Cardiac fibroblast (primary cell): ENCODE measurements at regions not wholly inside any gene's neighbourhood (a gene's known extent, or its start where the extent isn't known, plus 50 kb on each side); places are given as distances from the start of the nearest gene placed in this dataset.

Source experiments
- DNase-seq, 2 donors: peaks; one replicate each; pipeline versions ENCODE4 v3.0.0 to v3.0.0-alpha.2; 2010; ENCODE audit warnings: low read depth in 2 of 2
- H3K4me3 ChIP-seq, 2 donors: replicated peaks in 1 of 2; 1 replicate in 1 of 2; 2 replicates in 1 of 2; pipeline ENCODE4 v1.5.1; 2011; ENCODE audit warnings: low read depth in 2 of 2, low read length in 2 of 2, mild to moderate bottlenecking in 2 of 2, moderate library complexity in 1 of 2
- TF ChIP-seq, protein P1 (sequence below): IDR thresholded peaks from one replicate; pipeline ENCODE4 v1.5.1; 2011; ENCODE audit warnings: low read depth, mild to moderate bottlenecking, low read length, inconsistent platforms

DNA sequence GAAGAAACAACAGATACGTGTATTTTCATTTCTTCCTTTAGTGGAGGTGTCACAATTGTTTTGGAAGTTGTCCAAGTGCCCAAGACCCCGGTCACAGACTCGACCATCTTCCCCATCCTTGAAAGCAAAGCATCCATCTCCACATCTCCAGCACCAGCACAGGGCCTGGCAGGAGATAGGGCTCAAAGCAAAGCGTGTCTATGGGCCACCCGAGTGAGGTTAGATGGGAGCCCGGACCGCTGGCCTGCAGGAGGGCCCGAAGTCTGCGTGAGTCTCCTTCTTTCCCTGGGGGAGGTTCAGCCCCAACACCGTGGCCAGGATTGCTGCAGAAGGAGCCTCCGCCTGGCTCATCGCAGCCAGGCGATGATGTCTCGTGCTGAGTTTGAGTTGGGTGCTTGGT is 83.5 kb upstream of the SULF2 start:
- no peak for DNase-seq
- TF ChIP-seq, protein P1, sequence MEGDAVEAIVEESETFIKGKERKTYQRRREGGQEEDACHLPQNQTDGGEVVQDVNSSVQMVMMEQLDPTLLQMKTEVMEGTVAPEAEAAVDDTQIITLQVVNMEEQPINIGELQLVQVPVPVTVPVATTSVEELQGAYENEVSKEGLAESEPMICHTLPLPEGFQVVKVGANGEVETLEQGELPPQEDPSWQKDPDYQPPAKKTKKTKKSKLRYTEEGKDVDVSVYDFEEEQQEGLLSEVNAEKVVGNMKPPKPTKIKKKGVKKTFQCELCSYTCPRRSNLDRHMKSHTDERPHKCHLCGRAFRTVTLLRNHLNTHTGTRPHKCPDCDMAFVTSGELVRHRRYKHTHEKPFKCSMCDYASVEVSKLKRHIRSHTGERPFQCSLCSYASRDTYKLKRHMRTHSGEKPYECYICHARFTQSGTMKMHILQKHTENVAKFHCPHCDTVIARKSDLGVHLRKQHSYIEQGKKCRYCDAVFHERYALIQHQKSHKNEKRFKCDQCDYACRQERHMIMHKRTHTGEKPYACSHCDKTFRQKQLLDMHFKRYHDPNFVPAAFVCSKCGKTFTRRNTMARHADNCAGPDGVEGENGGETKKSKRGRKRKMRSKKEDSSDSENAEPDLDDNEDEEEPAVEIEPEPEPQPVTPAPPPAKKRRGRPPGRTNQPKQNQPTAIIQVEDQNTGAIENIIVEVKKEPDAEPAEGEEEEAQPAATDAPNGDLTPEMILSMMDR: no peak
- H3K4me3 ChIP-seq: no peak overlapping the region

DNA sequence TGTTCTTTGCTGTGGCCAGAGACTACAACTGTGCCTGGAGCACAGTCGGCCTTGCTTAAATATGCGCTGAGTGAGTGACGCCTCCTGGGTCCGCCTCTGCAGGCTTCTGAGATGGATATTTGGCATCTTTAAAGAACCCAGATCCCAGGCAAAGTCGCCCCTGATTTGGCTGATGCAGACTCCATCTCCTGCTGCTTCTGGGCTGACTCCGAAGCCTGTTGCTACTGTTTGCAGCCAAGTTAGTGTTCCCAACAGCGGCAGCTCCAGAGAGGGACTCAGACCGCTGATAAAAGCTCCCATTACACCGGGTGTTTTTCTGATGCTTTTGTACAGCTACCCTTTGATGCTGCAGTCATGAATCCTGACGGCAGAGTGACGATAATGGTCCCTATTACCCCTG is 83.0 kb upstream of the SULF2 start:
- H3K4me3 ChIP-seq: no peak overlapping the region
- DNase-seq: no peak
- TF ChIP-seq, protein P1: no peak

DNA sequence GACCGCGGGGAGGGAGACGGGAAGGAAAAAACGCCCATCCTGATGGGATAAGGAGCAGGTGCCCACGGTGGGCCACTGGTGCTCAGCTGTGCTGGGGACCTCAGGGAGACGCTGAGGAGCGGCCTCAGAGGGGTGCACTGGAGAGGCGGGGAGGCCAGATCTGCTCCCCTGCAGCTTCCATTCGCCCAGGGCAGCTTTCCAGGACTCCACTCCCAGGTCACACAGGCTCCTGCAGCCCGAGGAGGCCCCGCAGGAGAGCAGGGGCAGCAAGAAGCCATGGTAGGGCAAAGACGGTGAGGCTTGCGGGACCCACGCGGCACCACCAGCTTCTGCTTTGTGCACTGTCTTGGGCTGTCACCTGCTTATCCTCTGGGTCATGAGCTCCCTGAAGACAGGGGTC is 82.5 kb upstream of the SULF2 start:
- no peak overlapping the region for H3K4me3 ChIP-seq
- TF ChIP-seq, protein P1: no peak
- DNase-seq: no peak

DNA sequence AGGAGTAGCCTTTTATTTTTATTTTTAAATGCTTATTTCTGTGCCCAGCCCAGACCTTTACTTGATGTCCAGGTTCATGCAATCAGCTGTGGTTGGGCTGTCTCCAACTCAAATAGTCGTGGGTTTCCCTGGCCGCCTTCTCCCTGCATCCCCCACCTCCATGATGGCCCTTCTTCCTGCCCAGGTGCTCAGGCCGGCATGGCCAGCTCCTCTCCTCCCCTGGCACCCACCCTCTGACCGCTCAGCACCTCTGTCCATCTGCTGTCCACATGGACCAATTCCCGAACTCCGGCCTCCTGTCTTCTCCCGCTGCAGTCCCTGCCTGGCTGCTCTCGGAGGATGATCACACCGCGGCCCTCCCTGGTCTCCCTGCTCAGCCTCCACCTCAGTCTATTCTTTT is 81.2 kb upstream of the SULF2 start:
- TF ChIP-seq, protein P1: no peak
- DNase-seq: no peak
- no peak overlapping the region for H3K4me3 ChIP-seq

DNA sequence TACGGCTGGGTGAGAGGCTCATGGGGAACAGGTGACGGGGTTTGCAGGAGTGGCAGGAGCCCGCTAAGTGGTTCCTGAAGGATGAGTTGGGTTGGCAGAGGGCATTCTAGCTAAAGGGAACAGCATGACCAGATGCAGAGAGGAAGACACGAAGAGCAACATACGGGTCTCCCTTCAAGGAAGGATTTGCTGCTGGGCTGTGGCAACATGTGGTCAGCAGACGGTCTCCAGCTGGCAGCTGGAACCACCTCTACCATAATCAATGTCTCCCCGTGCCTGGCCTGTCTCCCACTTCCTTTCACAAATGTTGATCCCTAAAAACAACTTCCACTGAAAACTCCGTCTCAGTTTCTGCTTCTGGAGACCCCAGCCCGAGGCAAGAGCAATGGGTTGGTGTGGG is 80.6 kb upstream of the SULF2 start:
- H3K4me3 ChIP-seq: no peak overlapping the region
- TF ChIP-seq, protein P1: no peak
- no peak for DNase-seq

DNA sequence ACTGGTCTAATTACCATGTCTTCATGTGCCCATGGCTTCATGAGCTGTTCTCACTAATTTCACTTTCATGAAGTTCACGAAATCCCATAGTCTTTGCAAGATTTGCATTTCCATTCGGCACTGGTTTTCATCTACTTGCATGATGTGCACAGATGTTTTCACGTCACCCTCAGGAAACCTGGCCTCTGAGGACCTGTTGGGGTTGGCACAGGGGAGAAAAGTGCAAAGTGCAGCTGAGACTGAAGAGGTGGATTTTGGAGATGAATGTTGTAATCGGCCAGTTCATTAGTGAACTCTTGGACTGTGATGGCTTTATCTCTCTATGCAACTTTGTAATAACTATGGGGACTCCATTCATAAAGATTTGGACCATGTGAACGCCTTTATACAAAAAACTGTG is 80.2 kb upstream of the SULF2 start:
- TF ChIP-seq, protein P1: no peak
- H3K4me3 ChIP-seq: no peak overlapping the region
- no peak for DNase-seq

DNA sequence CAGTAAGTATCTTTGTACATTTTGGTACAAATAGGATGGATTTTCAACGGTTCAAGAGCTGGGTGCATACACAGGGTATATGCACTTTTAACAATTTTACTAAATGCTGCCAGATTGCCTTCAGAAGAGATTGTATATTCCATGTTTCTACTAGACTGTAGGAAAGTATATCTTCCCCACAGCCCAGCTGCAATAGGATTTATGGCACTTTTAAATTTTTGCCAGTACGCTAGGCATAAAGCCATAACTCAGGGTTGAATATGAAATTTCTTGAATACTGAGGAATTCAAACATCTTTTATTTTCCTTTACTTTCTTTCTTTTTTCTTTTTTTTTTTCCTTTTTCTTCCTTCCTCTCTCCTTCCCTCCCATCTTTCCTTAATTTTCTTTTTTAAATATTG is 78.7 kb upstream of the SULF2 start:
- TF ChIP-seq, protein P1: no peak
- H3K4me3 ChIP-seq: no peak overlapping the region
- DNase-seq: no peak
